NCI-H1105 treated with DMSO at 0.1 percent for 48 hours (cell line): ENCODE measurements at regions not wholly inside any gene's neighbourhood (a gene's known extent, or its start where the extent isn't known, plus 50 kb on each side); places are given as distances from the start of the nearest gene placed in this dataset.
"Not testable (repeated sequence)": the region's sequence is repeated elsewhere in the genome, so short reads cannot be mapped to it uniquely, and the experiment has no call there.

ENCODE experiments used
- DNase-seq: peaks from one replicate; lab custom pipeline; 2025; lab: John Stamatoyannopoulos, UW

DNA sequence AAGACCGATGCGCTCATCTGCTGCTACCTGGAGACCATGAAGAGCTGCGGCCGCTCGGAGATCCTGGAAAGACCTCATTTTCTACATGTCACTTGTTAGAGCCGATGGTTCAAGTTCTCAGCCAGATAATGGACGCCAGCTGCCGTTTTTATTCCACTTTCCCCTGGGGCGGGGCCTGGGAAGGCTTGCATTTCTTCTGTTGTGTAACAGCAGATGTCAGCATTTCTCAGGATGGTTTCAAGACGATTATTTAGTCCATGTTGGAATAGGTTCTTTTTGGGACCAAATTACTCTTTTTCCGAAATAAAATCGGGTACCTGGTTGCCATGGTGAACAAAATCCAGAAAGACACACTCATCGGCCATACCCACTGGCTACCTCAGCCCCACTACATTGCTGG, 1418.3 kb downstream of the CDH11 start:
- DNase-seq: no peak

DNA sequence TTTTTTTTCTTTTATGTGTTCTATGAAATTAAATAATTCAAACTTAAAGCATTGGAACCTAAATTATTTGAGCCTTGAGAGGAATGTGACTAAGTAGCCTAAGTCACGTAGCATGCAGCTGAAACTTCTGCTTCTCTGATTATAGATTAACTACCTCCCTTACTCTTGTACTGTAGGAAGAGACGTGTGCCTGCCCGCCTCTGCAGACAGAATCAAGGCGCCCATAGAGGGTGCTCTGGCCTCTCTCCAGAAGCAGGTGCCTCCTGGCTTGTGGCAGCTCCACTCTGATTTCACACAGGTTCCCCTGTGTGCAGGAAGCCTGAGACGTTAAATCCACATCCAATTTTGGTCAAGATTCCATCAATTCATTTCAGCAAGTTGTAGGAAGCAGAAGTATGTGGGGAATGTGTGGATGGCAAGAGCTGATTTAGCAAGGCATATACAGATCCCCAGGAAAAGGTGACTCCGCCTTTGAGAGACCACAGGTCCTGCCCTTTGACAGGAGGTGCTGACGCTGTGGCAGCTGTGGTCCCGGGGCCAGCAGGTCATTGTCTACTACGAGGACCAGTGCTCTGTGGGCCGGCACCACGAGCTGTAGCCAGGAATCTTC, 1418.8 kb downstream of the CDH11 start:
- no peak for DNase-seq

DNA sequence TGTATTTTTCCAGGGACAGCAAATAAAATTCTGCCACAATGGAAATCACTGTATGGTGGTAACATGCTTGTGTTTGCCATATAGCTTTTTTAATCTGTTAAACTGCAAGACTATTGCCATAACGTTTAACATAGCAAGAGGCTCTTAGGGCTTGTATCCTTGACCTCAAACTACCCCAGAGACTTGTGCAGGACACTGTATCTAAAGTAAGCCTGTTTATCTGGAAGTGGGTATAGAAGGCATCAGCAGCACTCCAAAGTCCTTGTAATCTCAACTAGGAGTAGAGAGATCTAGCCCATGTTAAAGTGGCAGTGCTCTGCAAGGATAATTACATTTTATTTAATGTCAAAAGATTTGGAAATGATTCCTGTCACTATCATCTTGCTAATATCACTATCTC, 1424.1 kb downstream of the CDH11 start:
- no peak for DNase-seq

GRCh38 chr16:63695347-63695746, 1426.5 kb downstream of the CDH11 start:
- DNase-seq: peak; percentile 30

DNA sequence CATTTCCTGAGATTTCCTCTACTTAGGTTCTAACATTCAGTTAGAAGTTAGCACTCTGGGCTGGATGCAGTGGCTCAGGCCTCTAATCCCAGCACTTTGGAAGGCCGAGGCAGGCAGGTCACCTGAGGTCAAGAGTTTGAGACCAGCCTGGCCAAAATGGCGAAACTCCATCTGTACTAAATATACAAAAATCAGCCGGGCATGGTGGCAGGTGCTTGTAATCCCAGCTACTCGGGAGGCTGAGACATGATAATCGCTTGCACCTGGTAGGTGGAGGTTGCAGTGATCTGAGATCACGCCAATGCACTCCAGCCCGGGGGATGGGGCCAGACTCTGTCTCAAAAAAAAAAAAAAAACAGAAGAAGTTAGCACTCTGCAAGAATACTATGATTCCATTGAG, 1430.9 kb downstream of the CDH11 start:
- no peak for DNase-seq

GRCh38 chr16:63690267-63690666, 1431.6 kb downstream of the CDH11 start:
- DNase-seq: no peak

DNA sequence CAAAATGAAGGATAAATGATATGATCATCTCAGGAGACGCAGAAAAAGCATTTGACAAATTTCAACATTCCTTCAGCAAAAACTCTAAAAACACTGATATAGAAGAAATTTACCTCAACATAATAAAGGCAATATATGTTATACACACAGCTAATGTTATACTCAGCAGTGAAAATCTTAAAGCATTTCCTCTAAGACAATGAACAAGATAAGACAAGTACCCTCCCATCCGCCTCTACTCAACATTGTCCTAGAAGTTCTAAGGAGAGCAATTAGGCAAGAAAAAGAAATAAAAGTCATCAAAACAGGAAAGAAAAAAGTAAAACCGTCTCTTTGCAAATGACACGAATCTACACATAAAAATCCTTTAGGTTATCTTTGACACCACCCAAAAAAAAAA, 1432.8 kb downstream of the CDH11 start:
- DNase-seq: no peak

DNA sequence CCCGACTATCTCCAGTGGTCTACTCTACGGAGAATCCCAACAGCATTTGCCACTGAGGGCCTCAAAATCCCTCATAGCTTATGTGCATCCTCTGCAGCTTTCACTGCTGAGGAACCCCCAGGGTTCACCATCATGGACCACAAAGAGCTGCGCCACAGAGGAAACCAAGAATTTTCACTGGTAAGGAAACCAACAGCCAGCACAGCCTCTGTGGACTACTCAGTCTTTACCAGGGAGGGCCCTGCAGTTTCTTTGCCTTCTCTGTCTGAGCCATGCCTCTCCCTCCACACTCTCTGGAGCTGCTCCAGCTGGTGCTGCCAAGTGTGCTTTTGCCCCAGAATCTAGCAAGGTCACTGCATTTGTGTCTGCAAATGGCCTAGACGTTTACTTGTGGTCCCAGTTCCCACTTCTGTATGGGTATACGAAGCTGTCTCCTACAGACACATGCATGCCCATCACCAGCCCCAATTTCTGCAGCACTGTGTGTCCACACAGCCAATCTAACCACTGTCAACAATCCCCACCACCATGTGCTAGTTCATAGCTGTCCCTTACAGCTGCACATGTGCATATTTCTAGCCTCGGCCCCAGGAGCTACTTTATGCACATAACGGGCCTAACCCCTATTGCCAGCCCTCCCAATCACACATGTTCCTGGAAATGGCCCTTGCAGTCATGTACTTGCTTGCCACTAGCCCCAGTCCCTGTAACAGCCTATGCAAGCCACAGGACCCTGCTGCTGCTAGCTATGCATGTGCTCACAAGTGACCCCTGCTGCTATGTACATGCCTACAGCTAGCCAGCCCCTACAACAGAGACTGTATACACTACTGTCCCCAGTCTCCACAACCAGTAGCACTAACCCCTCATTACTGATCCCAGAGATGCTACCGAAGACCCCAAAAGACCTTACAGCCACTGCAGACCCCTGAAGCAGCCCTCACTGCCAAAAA, 1437.4 kb downstream of the CDH11 start:
- DNase-seq: no peak

DNA sequence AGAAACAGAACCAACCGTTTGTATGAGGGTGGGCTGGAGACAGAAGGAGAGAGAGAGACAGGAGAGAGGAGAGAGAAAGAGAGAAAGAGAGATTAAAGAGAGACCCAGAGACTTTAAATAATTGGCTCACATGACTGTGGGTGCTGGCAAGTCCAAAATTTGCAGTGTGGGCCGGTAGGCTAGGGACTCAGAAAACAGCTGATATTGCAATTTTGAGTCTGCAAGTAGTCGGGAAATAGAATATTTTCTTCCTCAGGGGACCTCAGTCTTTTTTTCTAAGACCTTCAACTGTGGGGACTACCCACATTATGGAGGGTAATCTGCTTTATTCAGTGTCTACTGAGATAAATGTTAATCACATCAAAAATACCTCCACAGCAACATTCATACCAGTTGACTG, 1439.0 kb downstream of the CDH11 start:
- no peak for DNase-seq

DNA sequence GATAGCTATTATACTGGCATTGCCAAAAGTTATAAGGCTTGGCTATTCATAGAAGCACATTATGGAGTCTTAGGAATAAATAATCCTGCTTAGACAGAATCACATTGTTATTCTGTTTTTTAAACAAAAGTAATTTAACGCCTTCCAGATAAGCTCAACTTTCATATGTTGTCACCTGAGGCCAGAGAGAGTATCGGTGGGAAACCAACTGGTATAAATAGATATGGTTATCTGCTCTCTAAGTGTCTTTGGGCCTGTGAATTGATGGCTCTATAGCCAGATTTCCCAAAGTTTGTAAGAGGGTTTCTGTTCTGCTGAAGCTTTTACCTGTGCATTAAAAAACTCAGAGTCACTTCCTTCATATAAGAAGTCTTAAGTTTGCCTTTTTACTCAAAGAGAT, 1449.4 kb downstream of the CDH11 start:
- no peak for DNase-seq

DNA sequence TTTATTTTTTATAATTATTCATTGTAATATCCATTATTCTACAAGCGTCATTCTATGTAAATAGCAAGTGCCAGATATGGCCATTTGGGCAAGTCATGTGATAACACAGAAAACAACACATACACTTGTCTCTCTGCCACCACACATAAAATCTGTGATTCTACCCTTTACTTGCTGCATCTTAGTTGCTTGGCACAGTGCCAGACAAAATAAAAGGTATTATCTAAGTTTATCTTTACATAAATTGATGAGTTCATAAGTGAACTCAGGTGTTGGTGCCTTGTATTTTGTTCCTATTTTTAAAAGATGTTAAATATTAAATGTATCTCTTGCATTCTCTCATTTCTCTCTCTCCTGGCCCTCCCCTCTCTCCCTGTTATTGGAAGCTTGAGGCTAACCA, 1458.7 kb downstream of the CDH11 start:
- DNase-seq: no peak

GRCh38 chr16:63655846-63656245, 1466.0 kb downstream of the CDH11 start:
- DNase-seq: peak; percentile 22

GRCh38 chr16:63653044-63653839, 1468.6 kb downstream of the CDH11 start:
- no peak for DNase-seq

- DNase-seq: no peak
Measured at GRCh38 chr16:63652091-63652490, 1469.8 kb downstream of the CDH11 start.

DNA sequence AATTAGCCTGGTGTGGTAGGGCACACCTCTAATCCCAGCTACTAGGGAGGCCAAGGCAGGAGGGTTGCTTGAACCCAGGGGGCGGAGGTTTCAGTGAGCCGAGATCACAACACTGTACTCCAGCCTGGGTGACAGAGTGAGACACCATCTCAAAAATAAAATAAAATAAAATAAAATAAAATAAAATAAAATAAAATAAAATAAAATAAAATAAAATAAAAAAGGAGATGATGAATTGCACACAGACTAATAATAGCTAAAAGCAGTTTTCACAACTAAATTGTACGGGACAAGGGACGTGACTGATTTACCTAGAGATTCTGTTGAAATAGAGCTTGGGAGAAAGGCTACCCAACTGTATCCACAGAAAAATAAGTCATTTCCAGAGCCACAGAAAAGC, 1471.3 kb downstream of the CDH11 start:
- DNase-seq: no peak

GRCh38 chr16:63633706-63634445, 1488.0 kb downstream of the CDH11 start:
- DNase-seq: not testable (repeated sequence)

GRCh38 chr16:63629272-63629671, 1492.6 kb downstream of the CDH11 start:
- no peak for DNase-seq

DNA sequence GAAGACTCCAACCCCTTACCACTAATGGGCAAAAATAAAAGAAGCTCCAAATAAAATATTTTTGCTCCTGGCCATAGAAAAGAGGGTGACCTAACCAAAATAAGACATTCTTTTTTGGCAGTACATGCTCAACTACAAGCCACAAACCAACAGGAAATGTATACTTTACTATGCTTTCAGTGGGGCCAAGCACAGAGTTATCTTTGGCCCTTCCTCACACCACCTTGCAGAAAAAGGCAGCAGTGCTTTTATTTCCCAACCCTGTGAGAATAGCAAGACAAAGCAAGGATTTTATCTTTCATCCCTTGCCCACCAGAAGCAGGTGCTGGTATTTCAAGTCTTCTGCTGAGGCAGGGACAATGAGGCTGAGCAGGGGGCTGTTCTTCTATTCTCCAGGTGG, 1493.1 kb downstream of the CDH11 start:
- no peak for DNase-seq

- no peak for DNase-seq
Measured at GRCh38 chr16:63625126-63625525, 1496.7 kb downstream of the CDH11 start.

DNA sequence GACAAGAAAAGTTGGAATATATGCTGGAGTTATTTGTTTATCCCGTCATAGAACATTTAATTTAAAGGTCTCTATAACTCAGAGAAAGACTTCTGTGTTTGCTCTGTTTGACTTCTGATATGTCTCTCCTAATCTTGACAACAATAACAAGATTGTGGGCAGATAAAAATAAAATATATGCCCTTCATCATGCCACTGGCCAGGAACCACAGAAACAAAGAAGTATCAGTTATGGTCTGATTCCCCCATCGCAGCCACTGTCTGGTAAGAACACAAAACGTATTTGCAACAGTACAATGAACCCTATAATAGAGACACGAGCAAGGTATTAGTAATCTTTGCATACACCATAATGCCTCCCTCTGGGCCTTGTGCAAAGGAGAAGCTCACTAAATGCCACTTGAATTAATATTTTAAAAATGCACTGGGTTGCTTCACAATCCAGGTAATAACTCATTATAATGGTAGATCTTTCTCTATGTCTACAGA, 1498.3 kb downstream of the CDH11 start:
- no peak for DNase-seq

GRCh38 chr16:63618896-63619485, 1502.9 kb downstream of the CDH11 start:
- DNase-seq: no peak
